ENCODE measurements at regions not wholly inside any gene's neighbourhood (a gene's known extent, or its start where the extent isn't known, plus 50 kb on each side); places are given as distances from the start of the nearest gene placed in this dataset.
"Not testable (repeated sequence)": the region's sequence is repeated elsewhere in the genome, so short reads cannot be mapped to it uniquely, and the experiment has no call there.

DNA sequence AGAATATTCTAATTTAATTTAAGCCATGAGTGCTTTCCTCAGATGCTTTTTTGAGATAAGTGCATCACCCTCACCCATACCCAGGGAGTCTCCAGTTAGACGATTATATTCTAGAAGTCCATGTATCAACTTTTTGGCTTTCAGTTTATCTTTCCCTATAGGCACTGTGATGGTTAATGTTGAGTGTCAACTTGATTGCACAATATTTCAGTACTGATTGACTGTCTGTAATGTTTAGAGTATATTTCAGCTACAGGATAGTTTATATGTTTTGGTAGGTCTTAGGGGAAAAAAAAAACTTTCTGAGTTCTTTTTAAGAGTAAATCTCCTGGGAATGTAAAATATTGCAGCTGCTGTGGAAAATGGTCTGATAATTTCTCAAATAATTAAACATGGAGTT lies 535.4 kb downstream of the ADRA2A start:
- FAIRE-seq, result no peak

GRCh38 chr10:111634191-111634590 lies 549.4 kb downstream of the GPAM start:
- no peak for FAIRE-seq

- no peak for FAIRE-seq
Observed at GRCh38 chr10:111646021-111646420, 537.5 kb downstream of the GPAM start.

- no peak for FAIRE-seq
Observed at GRCh38 chr10:111648046-111648445, 535.5 kb downstream of the GPAM start.

GRCh38 chr10:111649080-111649479 lies 534.5 kb downstream of the GPAM start:
- not testable (repeated sequence) for FAIRE-seq

- no peak for FAIRE-seq
Observed at GRCh38 chr10:111650088-111650487, 533.5 kb downstream of the GPAM start.

- no peak for FAIRE-seq
Observed at GRCh38 chr10:111656066-111656465, 527.5 kb downstream of the GPAM start.

- FAIRE-seq, result no peak
Observed at GRCh38 chr10:111677759-111678158, 505.8 kb downstream of the GPAM start.

GRCh38 chr10:111686796-111687195 lies 496.8 kb downstream of the GPAM start:
- no peak for FAIRE-seq

DNA sequence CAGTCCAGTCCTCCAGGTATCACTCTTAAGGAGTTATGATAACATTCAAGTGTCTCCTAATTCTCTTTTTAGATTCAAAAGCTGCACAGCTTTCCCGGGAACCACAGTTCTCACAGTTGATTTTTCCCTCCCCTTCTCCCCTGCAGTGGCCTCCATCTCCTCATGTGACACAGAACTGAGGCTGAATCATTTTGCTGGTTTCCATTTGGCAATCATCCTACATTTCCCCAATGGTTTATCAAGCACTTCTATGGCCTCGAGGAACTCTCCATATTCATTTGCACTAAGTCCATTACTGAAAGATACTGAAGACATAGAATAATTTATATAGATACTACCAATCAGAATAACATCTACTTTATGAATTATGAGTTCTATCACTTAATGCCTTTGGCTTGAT lies 484.9 kb downstream of the GPAM start:
- FAIRE-seq, result no peak

GRCh38 chr10:111703986-111704385 lies 479.6 kb downstream of the GPAM start:
- no peak for FAIRE-seq

- no peak for FAIRE-seq
Observed at GRCh38 chr10:111705021-111705420, 478.5 kb downstream of the GPAM start.

DNA sequence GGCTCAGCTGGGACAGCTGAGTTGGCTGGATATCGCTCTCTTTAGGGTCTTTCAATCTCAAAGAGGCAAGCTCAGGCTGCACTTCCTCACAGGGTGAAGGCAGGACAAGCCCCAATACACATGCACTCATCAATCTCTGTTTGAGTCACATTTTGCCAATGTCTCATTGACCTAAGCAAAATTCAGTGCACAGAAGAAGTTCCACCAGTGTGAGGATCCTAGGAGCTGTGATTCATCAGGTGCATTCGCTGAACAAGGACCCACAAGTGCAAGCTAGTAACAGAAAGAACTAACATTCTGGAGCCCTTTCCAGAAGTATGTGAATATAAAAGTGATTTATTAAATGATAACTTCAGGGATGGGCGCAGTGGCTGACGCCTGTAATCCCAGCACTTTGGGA lies 477.2 kb downstream of the GPAM start:
- FAIRE-seq, result no peak

DNA sequence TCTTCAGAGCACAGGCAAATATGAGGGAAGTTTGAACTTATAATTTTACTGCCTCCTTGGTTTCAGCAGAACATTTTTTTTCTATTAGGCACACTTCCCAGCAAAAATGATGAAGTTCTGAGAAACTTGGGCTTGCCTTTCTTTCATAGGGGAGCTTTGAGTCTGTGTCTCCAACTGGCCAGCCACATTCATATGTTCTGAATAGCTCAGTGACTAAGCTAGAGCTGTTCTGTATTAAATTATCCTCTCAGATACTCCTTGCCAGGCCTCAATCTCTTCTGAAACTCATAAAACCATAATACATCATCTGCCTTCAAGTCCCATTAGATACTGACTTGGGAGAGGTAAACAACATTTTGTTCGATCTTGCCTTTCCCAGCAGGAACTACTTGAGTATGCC lies 476.5 kb downstream of the GPAM start:
- no peak for FAIRE-seq

DNA sequence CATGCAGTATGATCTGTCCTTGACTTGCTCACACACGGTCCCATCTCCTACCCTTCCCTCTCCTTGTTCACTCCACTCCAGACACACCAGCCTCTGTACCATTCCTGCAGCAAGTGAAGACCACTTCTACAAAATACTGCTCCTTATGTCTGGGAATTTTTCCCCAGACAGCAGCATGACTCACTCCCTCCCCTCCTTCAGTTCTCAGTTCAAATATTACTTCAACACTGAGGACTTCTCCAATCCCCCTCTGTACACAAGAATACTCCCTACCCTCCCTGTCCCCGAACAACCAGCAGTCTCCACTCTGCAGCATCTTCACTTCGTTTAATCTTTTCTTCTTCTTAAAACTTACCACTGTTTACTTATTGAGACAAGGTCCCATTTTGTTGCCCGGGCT lies 474.0 kb downstream of the GPAM start:
- no peak for FAIRE-seq

GRCh38 chr10:111716032-111716431 lies 467.5 kb downstream of the GPAM start:
- FAIRE-seq, result no peak

DNA sequence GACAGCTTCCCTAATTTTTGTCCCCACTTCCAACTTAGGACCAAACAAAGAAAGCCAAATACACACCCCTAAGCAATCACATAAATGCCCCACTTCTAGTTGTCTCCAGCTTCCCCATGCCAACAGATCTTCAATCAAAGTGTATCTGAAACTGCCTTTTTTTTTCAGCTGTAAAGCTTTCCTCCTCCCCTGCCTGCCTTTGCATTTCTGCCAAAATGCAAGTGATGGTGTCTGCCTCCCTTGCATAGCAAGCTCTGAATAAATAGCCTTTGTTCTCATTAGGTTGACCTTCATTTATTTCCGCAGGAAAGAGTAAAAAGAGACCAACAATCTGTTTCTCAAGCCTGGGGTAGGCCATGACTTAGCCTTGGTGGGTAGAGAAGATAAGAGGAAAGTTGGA lies 459.4 kb downstream of the GPAM start:
- no peak for FAIRE-seq

- FAIRE-seq, result no peak
Observed at GRCh38 chr10:111725050-111725449, 458.5 kb downstream of the GPAM start.

GRCh38 chr10:111732166-111732785 lies 451.3 kb downstream of the GPAM start:
- FAIRE-seq, result no peak

DNA sequence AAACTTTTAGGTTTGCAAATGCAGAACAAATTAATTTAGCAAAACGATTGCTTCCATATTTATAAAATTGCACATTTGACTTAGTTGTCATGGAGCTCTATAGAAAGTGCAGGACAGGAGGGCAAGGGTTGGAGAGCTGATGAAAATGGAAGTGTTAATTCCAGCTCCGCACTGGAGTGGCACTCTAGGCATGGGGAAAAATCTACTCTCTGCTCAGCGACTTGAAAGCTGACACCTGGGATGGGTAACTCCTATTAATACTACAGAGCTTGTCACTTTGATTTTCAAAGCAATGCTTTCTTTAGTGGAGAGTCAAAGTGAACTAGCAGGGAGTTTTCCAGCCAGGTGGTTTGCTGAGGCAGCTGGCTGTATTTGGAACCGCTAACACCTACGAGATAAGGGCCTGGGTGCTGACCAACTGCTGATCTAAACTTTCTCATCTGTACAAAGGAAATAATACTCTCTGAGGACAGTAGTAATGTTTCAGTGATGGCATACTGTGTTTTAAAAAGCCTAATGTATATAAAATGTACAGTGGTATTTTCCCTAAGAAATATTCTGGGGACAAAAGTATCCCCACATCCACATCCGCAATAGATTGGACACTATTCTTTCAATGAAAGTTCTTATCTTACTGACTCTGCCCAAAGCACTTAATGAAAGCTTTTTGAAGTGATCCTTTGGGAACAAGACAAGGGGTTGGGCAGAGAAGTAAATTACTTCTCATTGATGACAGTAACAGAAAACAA lies 444.3 kb downstream of the GPAM start:
- FAIRE-seq, result no peak

DNA sequence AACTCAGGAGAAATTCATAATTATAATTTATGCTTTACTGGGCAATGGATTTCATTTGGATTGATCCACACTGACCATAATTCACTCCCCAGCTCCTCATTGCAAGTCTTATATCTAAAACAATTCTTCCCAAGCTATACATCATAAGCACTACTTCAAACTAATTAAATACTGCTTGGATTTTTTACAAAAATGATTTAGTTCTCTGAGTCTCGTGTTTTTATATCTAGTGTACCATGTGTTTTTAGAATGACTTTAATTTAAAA lies 443.8 kb downstream of the GPAM start:
- FAIRE-seq, result no peak

DNA sequence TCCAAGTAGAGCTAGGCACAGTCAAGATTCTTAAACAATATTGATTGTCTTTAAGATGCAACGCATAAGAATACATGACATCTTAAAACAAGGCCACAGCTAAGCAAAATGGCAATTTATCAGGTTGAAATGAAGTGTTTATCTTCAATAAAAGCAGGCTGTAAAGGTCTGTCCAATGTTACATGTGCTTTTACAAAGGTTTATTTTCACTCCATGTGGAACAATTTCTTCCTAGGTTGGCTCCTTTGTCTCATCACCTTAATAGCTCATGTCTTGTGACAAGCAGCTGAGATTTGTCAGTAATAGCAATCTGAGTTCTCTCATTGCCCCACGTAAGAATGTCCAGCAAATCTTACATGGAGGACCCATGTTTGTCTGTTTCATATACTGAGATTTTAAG lies 437.6 kb downstream of the GPAM start:
- FAIRE-seq, result no peak

DNA sequence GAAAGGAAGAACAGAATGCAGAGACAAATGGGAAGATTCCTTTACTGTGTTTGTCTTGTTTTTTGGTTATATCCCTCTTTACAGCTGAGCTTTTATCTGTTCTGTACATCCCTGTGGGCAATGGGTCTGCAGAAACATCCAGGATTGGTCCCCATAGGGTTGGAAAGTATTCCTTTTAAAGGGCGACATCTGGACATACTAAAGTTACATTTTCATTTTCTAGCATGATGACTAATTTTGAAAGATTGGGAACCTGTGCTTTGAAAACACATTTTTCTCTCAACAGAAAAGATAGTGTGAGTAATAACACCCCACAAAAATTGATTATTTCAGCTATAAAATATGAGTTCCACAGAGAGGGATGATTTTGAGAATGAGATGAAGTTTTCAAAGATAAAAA lies 435.8 kb downstream of the GPAM start:
- no peak for FAIRE-seq

DNA sequence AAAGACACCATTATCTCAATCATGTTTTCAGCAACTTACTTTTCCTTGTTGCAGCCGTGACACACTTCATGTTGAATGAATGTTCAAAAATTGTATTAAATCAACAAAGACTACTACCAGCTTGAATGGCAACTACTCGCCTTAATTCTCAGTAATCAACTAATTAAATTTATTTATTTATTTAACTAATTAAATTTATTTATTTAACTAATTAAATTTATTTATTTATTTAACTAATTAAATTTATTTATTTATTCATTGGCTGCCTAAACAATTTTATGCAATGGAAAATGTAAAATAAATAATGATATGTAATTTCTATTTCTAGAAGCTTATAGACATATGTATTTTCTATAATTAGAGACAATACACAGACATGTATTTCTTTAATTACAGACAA lies 435.4 kb downstream of the GPAM start:
- FAIRE-seq, result peak; percentile 49

- no peak for FAIRE-seq
Observed at GRCh38 chr10:111750165-111750849, 433.3 kb downstream of the GPAM start.
